Head of caudate nucleus (tissue), 42 donors: ENCODE measurements at regions not wholly inside any gene's neighbourhood (a gene's known extent, or its start where the extent isn't known, plus 50 kb on each side); places are given as distances from the start of the nearest gene placed in this dataset.
"Not testable (repeated sequence)": the region's sequence is repeated elsewhere in the genome, so short reads cannot be mapped to it uniquely, and the experiment has no call there.

Source experiments
- DNase-seq, 42 donors: peaks; one replicate each; pipeline versions ENCODE4 v3.0.0 to v3.0.0-alpha.2; 2020 to 2021; ENCODE audit warnings: mixed read lengths in 7 of 42
- intact Hi-C: fragments of 100-400 bp; cut with DNase I; formaldehyde crosslinking; loops from one replicate; pipeline ENCODE4 v1.15.0; 2022

DNA sequence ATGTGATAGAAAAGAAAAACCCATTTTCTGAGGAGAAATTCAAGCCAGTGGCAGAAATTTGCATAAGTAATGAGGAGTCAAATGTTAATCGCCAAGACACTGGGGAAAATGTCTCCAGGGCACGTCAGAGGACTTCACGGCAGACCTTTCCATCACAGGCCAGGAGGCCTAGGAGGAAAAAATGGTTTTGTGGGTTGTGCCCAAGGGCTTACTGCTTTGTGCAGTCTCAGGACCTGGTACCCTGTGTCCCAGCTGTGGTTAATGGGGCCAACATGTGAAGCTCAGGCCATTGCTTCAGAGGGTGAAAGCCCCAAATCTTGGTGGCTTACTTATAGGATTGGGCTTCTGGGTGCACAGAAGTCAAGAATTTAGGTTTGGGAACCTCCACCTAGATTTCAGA, 54.8 kb upstream of the ADAMTS2 start:
- DNase-seq = peak in 3 of 42 donors; percentile 0 to 14 (median 13)
- intact Hi-C loops = no loop called here

DNA sequence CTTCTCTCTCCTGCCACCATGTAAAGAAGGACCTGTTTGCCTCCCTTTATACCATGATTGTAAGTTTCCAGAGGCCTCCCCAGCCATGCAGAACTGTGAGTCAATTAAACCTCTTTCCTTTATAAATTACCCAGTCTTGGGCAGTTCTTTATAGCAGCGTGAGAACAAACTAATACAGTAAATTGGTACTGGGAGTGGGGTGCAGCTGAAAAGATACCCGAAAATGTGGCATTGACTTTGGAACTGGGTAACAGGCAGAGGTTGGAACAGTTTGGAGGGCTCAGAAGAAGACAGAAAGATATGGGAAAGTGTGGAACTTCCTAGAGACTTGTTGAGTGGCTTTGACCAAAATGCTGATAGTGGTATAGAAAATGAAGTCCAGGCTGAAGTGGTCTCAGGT, 54.1 kb upstream of the ADAMTS2 start:
- DNase-seq, intact Hi-C loops: not testable (repeated sequence)

DNA sequence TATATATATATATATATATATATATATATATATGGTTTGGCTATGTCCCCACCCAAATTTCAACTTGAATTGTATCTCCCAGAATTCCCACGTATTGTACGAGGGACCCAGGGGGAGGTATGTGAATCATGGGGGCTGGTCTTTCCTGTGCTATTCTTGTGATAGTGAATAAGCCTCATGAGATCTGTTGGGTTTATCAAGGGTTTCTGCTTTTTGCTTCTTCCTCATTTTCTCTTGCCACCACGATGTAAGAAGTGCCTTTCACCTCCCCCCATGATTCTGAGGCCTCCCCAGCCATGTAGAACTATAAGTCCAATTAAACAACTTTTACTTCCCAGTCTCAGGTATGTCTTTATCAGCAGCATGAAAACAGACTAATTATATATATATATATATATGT, 52.3 kb upstream of the ADAMTS2 start:
- intact Hi-C loops = no loop called here
- DNase-seq = peak in 1 of 42 donors; percentile 13
